Breast epithelium (tissue), 3 donors: ENCODE measurements at regions not wholly inside any gene's neighbourhood (a gene's known extent, or its start where the extent isn't known, plus 50 kb on each side); places are given as distances from the start of the nearest gene placed in this dataset.

Source experiments
- POLR2A ChIP-seq: fragments of 450-650 bp; IDR thresholded peaks from one replicate; pipeline ENCODE4 v1.6.1; 2016; ENCODE audit warnings: antibody characterized with exemption, mild to moderate bottlenecking, moderate library complexity
- POLR2AphosphoS5 ChIP-seq, 3 donors: sonication (generic); formaldehyde crosslinking; IDR thresholded peaks; one replicate each; pipeline ENCODE4 v1.6.1; 2017; ENCODE audit warnings: antibody characterized with exemption in 3 of 3
- TF ChIP-seq, protein P1 (sequence below), 3 donors: fragments of 450-650 bp; IDR thresholded peaks; one replicate each; pipeline ENCODE4 v1.5.1; 2016 to 2017; ENCODE audit warnings: antibody characterized with exemption in 3 of 3, mild to moderate bottlenecking in 3 of 3, moderate library complexity in 3 of 3

GRCh38 chr14:51507511-51507905 is 144.2 kb upstream of the FRMD6 start:
- TF ChIP-seq, protein P1, sequence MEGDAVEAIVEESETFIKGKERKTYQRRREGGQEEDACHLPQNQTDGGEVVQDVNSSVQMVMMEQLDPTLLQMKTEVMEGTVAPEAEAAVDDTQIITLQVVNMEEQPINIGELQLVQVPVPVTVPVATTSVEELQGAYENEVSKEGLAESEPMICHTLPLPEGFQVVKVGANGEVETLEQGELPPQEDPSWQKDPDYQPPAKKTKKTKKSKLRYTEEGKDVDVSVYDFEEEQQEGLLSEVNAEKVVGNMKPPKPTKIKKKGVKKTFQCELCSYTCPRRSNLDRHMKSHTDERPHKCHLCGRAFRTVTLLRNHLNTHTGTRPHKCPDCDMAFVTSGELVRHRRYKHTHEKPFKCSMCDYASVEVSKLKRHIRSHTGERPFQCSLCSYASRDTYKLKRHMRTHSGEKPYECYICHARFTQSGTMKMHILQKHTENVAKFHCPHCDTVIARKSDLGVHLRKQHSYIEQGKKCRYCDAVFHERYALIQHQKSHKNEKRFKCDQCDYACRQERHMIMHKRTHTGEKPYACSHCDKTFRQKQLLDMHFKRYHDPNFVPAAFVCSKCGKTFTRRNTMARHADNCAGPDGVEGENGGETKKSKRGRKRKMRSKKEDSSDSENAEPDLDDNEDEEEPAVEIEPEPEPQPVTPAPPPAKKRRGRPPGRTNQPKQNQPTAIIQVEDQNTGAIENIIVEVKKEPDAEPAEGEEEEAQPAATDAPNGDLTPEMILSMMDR (IDR thresholded peaks at IDR 0.05): no peak
- no peak for TF ChIP-seq POLR2A
- TF ChIP-seq POLR2AphosphoS5 (IDR thresholded peaks at IDR 0.05): no peak
